GM12891 (cell line): ENCODE measurements at regions not wholly inside any gene's neighbourhood (a gene's known extent, or its start where the extent isn't known, plus 50 kb on each side); places are given as distances from the start of the nearest gene placed in this dataset.

Source experiments
- PAX5 ChIP-seq: IDR thresholded peaks from 2 replicates; pipeline ENCODE4 v1.6.1; 2011; ENCODE audit warnings: low read length, moderate library complexity, mild to moderate bottlenecking; ENCODE audit not compliant: insufficient read depth, severe bottlenecking
- POLR2A ChIP-seq: IDR thresholded peaks from 2 replicates; pipeline ENCODE4 v1.6.1; 2011; ENCODE audit warnings: low read depth, low read length, control low read depth
- POLR2AphosphoS5 ChIP-seq: IDR thresholded peaks from 2 replicates; pipeline ENCODE4 v1.6.1; 2011; ENCODE audit warnings: low read depth, low read length, control low read depth
- POU2F2 ChIP-seq: IDR thresholded peaks from 2 replicates; pipeline ENCODE4 v1.6.1; 2011; ENCODE audit warnings: low read depth, mild to moderate bottlenecking, control low read depth, low read length, moderate library complexity
- SPI1 ChIP-seq: IDR thresholded peaks from 2 replicates; pipeline ENCODE4 v1.6.1; 2011; ENCODE audit warnings: low read depth, low read length, control low read depth
- TAF1 ChIP-seq: IDR thresholded peaks from 2 replicates; pipeline ENCODE4 v1.6.1; 2011; ENCODE audit warnings: low read depth, low read length, control low read depth

- TF ChIP-seq POLR2A (no peak), POLR2AphosphoS5 (no peak), TAF1 (no peak), POU2F2 (no peak), PAX5 (no peak), SPI1 (no peak)
These were observed 970.6 kb upstream of the ACVR2A start for GRCh38 chr2:146874260-146874658.
